ENCODE measurements at regions not wholly inside any gene's neighbourhood (a gene's known extent, or its start where the extent isn't known, plus 50 kb on each side); places are given as distances from the start of the nearest gene placed in this dataset.

- no peak overlapping the region for H2BK5ac ChIP-seq (ENCODE audit: low read depth, low read length)
- no peak overlapping the region for H3K4me3 ChIP-seq (ENCODE audit: extremely low read depth in 1 of 4, insufficient read depth in 2 of 4, low read depth in 3 of 4, low read length in 4 of 4)
- no peak overlapping the region for H3K9ac ChIP-seq (replicated peaks in 1 of 4; ENCODE audit: extremely low read depth in 1 of 4, low read depth in 3 of 4, low read length in 3 of 4)
- no peak overlapping the region for H2BK12ac ChIP-seq (ENCODE audit: low read depth, low read length)
- no peak overlapping the region for H3K18ac ChIP-seq (ENCODE audit: extremely low read depth, low read length)
- H3K79me1 ChIP-seq (ENCODE audit: low read depth, low read length): no peaks in the 10 kb centered on the region
- H3K36me3 ChIP-seq (ENCODE audit: control insufficient read depth in 2 of 4, insufficient read depth in 4 of 4, low read length in 3 of 4): no peaks in the 10 kb centered on the region
- CTCF ChIA-PET (ENCODE audit: partially characterized antibody): no interaction called here
- POLR2A ChIA-PET (ENCODE audit: partially characterized antibody): interaction anchor here (0.5 kb wide), 1 partner anchor 754 kb away, joined by 5 read pairs; no protein-coding TSS in a partner anchor
- H2AFZ ChIP-seq (ENCODE audit: low read length): peak overlapping the region; percentile 86
- H2BK120ac ChIP-seq (replicated peaks; ENCODE audit: low read depth, low read length): no peak overlapping the region
- no peak overlapping the region for H3K27ac ChIP-seq (ENCODE audit: low read depth, low read length)
- no peak overlapping the region for H3K14ac ChIP-seq (ENCODE audit: insufficient read length)
- no peak for TF ChIP-seq KDM4A (IDR thresholded peaks at IDR 0.05; ENCODE audit: low read depth, low read length, severe bottlenecking)
- TF ChIP-seq MAFK (IDR thresholded peaks at IDR 0.05; ENCODE audit: low read depth, low read length): peak; percentile 61; the same call in 1 of the 2 replicates
- 0 out of 2 replicates have a peak, but pooled peaks have one; percentile 16 for TF ChIP-seq YY1 (IDR thresholded peaks at IDR 0.05; ENCODE audit: low read depth, low read length)
- TF ChIP-seq JUND (IDR thresholded peaks at IDR 0.05; ENCODE audit: low read length): peak; percentile 84
- no peaks in the 10 kb centered on the region for H3K27me3 ChIP-seq (replicated peaks in 1 of 4; ENCODE audit: control insufficient read depth in 3 of 4, extremely low read depth in 1 of 4, insufficient read depth in 3 of 4, low read length in 3 of 4)
- no peaks in the 10 kb centered on the region for H4K20me1 ChIP-seq (replicated peaks in 1 of 2; ENCODE audit: control insufficient read depth in 1 of 2, insufficient read depth in 2 of 2, low read length in 2 of 2)
- H3K23ac ChIP-seq (ENCODE audit: insufficient read length): no peak overlapping the region
- H3K79me2 ChIP-seq (ENCODE audit: control insufficient read depth in 1 of 2, insufficient read depth in 2 of 2, low read length in 2 of 2): no peaks in the 10 kb centered on the region
- H2BK20ac ChIP-seq (ENCODE audit: low read length): no peak overlapping the region
- no peak overlapping the region for H4K5ac ChIP-seq (ENCODE audit: insufficient read length, low read depth, low read length)
- no peak overlapping the region for H3K56ac ChIP-seq (replicated peaks; ENCODE audit: insufficient read length, low read depth, low read length)
- no peak overlapping the region for H2BK15ac ChIP-seq (ENCODE audit: low read length)
- no peaks in the 10 kb centered on the region for H3K9me3 ChIP-seq (ENCODE audit: insufficient read depth in 2 of 2, low read depth in 1 of 2, low read length in 1 of 2)
- no peak for FAIRE-seq
- no peak overlapping the region for H2AK5ac ChIP-seq (ENCODE audit: low read depth, low read length)
- no peak overlapping the region for H4K8ac ChIP-seq (ENCODE audit: extremely low read depth, insufficient read depth, low read length)
- H3K4me2 ChIP-seq (ENCODE audit: insufficient read depth in 1 of 2, low read depth in 2 of 2, low read length in 2 of 2): no peak overlapping the region
- peaks cover 0 to 4% (median 0%) of the 10 kb centered on the region in 4 experiments; a peak in 1 of 7 replicates for H3K4me1 ChIP-seq (replicated peaks in 1 of 4; ENCODE audit: control insufficient read depth in 3 of 4, insufficient read depth in 4 of 4, low read length in 3 of 4)
- no peaks in the 10 kb centered on the region for H3K23me2 ChIP-seq (ENCODE audit: low read depth, low read length)
- H4K91ac ChIP-seq (replicated peaks; ENCODE audit: insufficient read length, low read length): no peak overlapping the region
- DNase-seq (ENCODE audit: low read depth in 1 of 2, low spot score in 2 of 2): peak in 1 of 2 experiments; percentile 13
- no peak overlapping the region for H3K4ac ChIP-seq (replicated peaks; ENCODE audit: insufficient read length, low read depth, low read length)
Measured at GRCh38 chr1:79079770-79080169, 73.2 kb upstream of the ADGRL4 start.

Data from H1 (cell line).